GM12878 (cell line): ENCODE measurements at regions not wholly inside any gene's neighbourhood (a gene's known extent, or its start where the extent isn't known, plus 50 kb on each side); places are given as distances from the start of the nearest gene placed in this dataset.

ENCODE experiments used
- ATAC-seq: fragments of 200-7000 bp; cut with Tn5 transposase; 3 replicates; pipeline ENCODE4 v1.9.1; 2020; ENCODE audit warnings: mild to moderate bottlenecking, moderate library complexity
- BruUV-seq: library from RNA; stranded (reverse); fragments of 400-500 nt; replicated peaks from 2 replicates; lab custom pipeline; 2021; lab: Mats Ljungman, UMichigan
- CTCF ChIA-PET: fragments of 300-600 bp; sonication (Branson Sonifier 250); formaldehyde crosslinking; extraction: SDS; loops from one replicate; lab custom pipeline; 2021; ENCODE audit warnings: inconsistent platforms; lab: Yijun Ruan, JAX
- POLR2A ChIA-PET: fragments of 350-600 bp; formaldehyde crosslinking; extraction: SDS; loops from one replicate; lab custom pipeline; 2021; ENCODE audit warnings: inconsistent platforms; lab: Charles Lee
- RAD21 ChIA-PET: fragments of 300-600 bp; sonication (Branson Sonifier 250); formaldehyde crosslinking; loops from one replicate; lab custom pipeline; 2023; ENCODE audit warnings: antibody characterized with exemption; ENCODE audit not compliant: unreplicated experiment; lab: Charles Lee
- SMC1A ChIA-PET: fragments of 300-600 bp; sonication (Branson Sonifier 250); formaldehyde crosslinking; loops from one replicate; lab custom pipeline; 2023; ENCODE audit not compliant: unreplicated experiment, uncharacterized antibody; lab: Charles Lee
- DNase-seq: peaks from one replicate; pipeline ENCODE4 v3.0.0-alpha.2; 2011; ENCODE audit warnings: low read depth, low spot score
- FAIRE-seq: peaks from 3 replicates; lab custom pipeline; 2011; peaks lifted over from hg19 to GRCh38; lab: Jason Lieb, UNC
- H2AFZ ChIP-seq: 2 replicates; pipeline ENCODE4 v1.6.0; 2011; ENCODE audit warnings: low read depth, low read length, control low read depth; ENCODE audit not compliant: control insufficient read depth
- H3K27ac ChIP-seq: 2 replicates; pipeline ENCODE4 v1.5.1; 2011; ENCODE audit warnings: control low read depth; ENCODE audit not compliant: control insufficient read depth, insufficient read depth
- H3K27me3 ChIP-seq, 2 experiments: replicated peaks in 1 of 2; 2 replicates each; pipeline versions ENCODE4 v1.6.0 to v1.6.1; 2011; ENCODE audit warnings: low read length in 1 of 2; ENCODE audit not compliant: control insufficient read depth in 2 of 2, insufficient read depth in 2 of 2
- H3K36me3 ChIP-seq, 2 experiments: 2 replicates each; pipeline ENCODE4 v1.5.1; 2011; ENCODE audit warnings: low read length in 1 of 2; ENCODE audit not compliant: control insufficient read depth in 2 of 2, insufficient read depth in 2 of 2
- H3K4me1 ChIP-seq: 2 replicates; pipeline ENCODE4 v1.6.1; 2011; ENCODE audit warnings: mild to moderate bottlenecking, low read length, moderate library complexity, mixed read lengths; ENCODE audit not compliant: control insufficient read depth, insufficient read depth
- H3K4me2 ChIP-seq: 2 replicates; pipeline ENCODE4 v1.6.0; 2011; ENCODE audit warnings: control low read depth; ENCODE audit not compliant: control insufficient read depth, insufficient read depth
- H3K4me3 ChIP-seq: fragments of 200-600 bp; sonication (generic); 2 replicates; pipeline ENCODE4 v1.5.1; 2016
- H3K79me2 ChIP-seq: 2 replicates; pipeline ENCODE4 v1.6.0; 2011; ENCODE audit warnings: low read length; ENCODE audit not compliant: control insufficient read depth, insufficient read depth
- H3K9ac ChIP-seq: 2 replicates; pipeline ENCODE4 v1.8.0; 2011; ENCODE audit warnings: low read length, control low read depth, mixed read lengths; ENCODE audit not compliant: control insufficient read depth, insufficient read depth
- H3K9me3 ChIP-seq: replicated peaks from 3 replicates; pipeline ENCODE4 v1.5.1; 2011; ENCODE audit warnings: mild to moderate bottlenecking, low read length; ENCODE audit not compliant: control insufficient read depth, insufficient read depth
- H4K20me1 ChIP-seq: 2 replicates; pipeline ENCODE4 v1.6.0; 2011; ENCODE audit not compliant: control insufficient read depth, insufficient read depth
- IKZF2 ChIP-seq, 2 experiments: fragments of 450-650 bp; IDR thresholded peaks; 2 replicates each; pipeline ENCODE4 v1.6.1; 2017; ENCODE audit warnings: mild to moderate bottlenecking in 2 of 2, moderate library complexity in 2 of 2
- MYC ChIP-seq: IDR thresholded peaks from 2 replicates; pipeline ENCODE4 v1.6.1; 2011; ENCODE audit warnings: mild to moderate bottlenecking, low read length, moderate library complexity, inconsistent platforms; ENCODE audit not compliant: insufficient read depth, insufficient replicate concordance, insufficient read length, severe bottlenecking
- RB1 ChIP-seq: fragments of 450-650 bp; formaldehyde crosslinking; IDR thresholded peaks from 2 replicates; pipeline ENCODE4 v1.6.1; 2017; ENCODE audit warnings: mild to moderate bottlenecking, borderline replicate concordance
- RBBP5 ChIP-seq: fragments of 200-600 bp; sonication (generic); conservative IDR thresholded peaks from 2 replicates; pipeline ENCODE4 v1.6.1; 2016
- SRF ChIP-seq, 2 experiments: IDR thresholded peaks; 2 replicates each; pipeline ENCODE4 v1.6.1; 2011; ENCODE audit warnings: low read depth in 2 of 2, low read length in 2 of 2, mild to moderate bottlenecking in 1 of 2, moderate library complexity in 1 of 2
- WGBS: methylation state at CpG from one replicate; pipeline ENCODE4 v1.1.6; 2016; ENCODE audit warnings: low lambda C conversion rate; ENCODE audit not compliant: insufficient replicate concordance, insufficient coverage; ENCODE audit errors: missing lambda C conversion rate; 5-methylcytosine and 5-hydroxymethylcytosine counted together
- in situ Hi-C: fragments of 300-500 bp; cut with MboI; formaldehyde crosslinking; loops from 9 replicates; pipeline ENCODE4 v1.14.3; 2018; ENCODE audit warnings: mixed read lengths
- intact Hi-C: fragments of 100-400 bp; cut with micrococcal nuclease; formaldehyde crosslinking; loops from one replicate; pipeline ENCODE4 v1.14.2; 2022; ENCODE audit not compliant: unreplicated experiment
- TF ChIP-seq, protein P1 (sequence below): fragments of 450-650 bp; IDR thresholded peaks from 2 replicates; pipeline ENCODE4 v1.6.1; 2017; ENCODE audit warnings: mild to moderate bottlenecking, moderate library complexity
- TF ChIP-seq, protein P2 (sequence below): fragments of 450-650 bp; formaldehyde crosslinking; IDR thresholded peaks from 2 replicates; pipeline ENCODE4 v1.4.0; 2020; ENCODE audit warnings: mild to moderate bottlenecking, moderate library complexity

DNA sequence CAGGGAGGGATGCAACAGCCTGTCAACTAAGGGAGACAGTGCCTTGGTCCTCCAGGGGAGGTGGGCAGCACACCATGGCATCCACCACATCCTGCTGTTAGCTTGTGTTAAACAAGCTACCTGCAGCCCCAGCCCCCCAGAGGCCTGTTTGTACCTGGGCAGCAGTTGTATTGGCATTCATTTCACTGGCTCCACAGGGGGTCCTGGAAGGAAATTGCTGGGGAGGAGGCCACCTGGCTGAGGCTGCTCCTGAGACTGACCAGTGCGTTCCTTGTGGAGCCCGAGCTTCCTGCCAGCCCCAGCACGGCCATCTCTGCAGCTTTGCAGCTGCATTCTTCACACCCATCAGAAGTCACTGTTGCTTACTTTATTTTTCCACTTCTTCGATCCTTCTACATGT, 479.9 kb downstream of the INSC start:
- Histone ChIP-seq H3K27me3 (no peaks in the 10 kb centered on the region), H3K4me1 (no peaks in the 10 kb centered on the region), H3K79me2 (no peaks in the 10 kb centered on the region), H3K4me2 (no peak overlapping the region), H3K36me3 (no peaks in the 10 kb centered on the region), H2AFZ (no peak overlapping the region), H3K4me3 (no peak overlapping the region), H3K9me3 (no peaks in the 10 kb centered on the region), H3K27ac (no peak overlapping the region), H3K9ac (no peak overlapping the region), H4K20me1 (no peaks in the 10 kb centered on the region)
- ChIA-PET CTCF (interaction anchor here (0.6 kb wide), 1 partner anchor 271 kb away, joined by 3 read pairs; no protein-coding TSS in a partner anchor), RAD21 (no interaction called here), POLR2A (no interaction called here), SMC1A (interaction anchor here (0.8 kb wide), 1 partner anchor 9 kb away, joined by 5 read pairs; no protein-coding TSS in a partner anchor)
- DNase-seq (no peak), ATAC-seq (no peak), FAIRE-seq (no peak)
- intact Hi-C loops (no loop called here), in situ Hi-C loops (no loop called here)
- no peak for TF ChIP-seq IKZF2 (IDR thresholded peaks at IDR 0.05)
- no peak for TF ChIP-seq RBBP5
- TF ChIP-seq, protein P1, sequence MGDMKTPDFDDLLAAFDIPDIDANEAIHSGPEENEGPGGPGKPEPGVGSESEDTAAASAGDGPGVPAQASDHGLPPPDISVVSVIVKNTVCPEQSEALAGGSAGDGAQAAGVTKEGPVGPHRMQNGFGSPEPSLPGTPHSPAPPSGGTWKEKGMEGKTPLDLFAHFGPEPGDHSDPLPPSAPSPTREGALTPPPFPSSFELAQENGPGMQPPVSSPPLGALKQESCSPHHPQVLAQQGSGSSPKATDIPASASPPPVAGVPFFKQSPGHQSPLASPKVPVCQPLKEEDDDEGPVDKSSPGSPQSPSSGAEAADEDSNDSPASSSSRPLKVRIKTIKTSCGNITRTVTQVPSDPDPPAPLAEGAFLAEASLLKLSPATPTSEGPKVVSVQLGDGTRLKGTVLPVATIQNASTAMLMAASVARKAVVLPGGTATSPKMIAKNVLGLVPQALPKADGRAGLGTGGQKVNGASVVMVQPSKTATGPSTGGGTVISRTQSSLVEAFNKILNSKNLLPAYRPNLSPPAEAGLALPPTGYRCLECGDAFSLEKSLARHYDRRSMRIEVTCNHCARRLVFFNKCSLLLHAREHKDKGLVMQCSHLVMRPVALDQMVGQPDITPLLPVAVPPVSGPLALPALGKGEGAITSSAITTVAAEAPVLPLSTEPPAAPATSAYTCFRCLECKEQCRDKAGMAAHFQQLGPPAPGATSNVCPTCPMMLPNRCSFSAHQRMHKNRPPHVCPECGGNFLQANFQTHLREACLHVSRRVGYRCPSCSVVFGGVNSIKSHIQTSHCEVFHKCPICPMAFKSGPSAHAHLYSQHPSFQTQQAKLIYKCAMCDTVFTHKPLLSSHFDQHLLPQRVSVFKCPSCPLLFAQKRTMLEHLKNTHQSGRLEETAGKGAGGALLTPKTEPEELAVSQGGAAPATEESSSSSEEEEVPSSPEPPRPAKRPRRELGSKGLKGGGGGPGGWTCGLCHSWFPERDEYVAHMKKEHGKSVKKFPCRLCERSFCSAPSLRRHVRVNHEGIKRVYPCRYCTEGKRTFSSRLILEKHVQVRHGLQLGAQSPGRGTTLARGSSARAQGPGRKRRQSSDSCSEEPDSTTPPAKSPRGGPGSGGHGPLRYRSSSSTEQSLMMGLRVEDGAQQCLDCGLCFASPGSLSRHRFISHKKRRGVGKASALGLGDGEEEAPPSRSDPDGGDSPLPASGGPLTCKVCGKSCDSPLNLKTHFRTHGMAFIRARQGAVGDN: no peak
- TF ChIP-seq SRF (IDR thresholded peaks at IDR 0.05; ENCODE audit: low read depth in 2 of 2, low read length in 2 of 2): no peak
- no peak for TF ChIP-seq RB1
- TF ChIP-seq, protein P2, sequence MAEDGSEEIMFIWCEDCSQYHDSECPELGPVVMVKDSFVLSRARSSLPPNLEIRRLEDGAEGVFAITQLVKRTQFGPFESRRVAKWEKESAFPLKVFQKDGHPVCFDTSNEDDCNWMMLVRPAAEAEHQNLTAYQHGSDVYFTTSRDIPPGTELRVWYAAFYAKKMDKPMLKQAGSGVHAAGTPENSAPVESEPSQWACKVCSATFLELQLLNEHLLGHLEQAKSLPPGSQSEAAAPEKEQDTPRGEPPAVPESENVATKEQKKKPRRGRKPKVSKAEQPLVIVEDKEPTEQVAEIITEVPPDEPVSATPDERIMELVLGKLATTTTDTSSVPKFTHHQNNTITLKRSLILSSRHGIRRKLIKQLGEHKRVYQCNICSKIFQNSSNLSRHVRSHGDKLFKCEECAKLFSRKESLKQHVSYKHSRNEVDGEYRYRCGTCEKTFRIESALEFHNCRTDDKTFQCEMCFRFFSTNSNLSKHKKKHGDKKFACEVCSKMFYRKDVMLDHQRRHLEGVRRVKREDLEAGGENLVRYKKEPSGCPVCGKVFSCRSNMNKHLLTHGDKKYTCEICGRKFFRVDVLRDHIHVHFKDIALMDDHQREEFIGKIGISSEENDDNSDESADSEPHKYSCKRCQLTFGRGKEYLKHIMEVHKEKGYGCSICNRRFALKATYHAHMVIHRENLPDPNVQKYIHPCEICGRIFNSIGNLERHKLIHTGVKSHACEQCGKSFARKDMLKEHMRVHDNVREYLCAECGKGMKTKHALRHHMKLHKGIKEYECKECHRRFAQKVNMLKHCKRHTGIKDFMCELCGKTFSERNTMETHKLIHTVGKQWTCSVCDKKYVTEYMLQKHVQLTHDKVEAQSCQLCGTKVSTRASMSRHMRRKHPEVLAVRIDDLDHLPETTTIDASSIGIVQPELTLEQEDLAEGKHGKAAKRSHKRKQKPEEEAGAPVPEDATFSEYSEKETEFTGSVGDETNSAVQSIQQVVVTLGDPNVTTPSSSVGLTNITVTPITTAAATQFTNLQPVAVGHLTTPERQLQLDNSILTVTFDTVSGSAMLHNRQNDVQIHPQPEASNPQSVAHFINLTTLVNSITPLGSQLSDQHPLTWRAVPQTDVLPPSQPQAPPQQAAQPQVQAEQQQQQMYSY (CRISPR knock-in tag): no peak
- no peak for TF ChIP-seq MYC
- no TSS peak for BruUV-seq
- WGBS: 11% methylated on average over 4 of the region's 4 CpGs
